IMR-90 (cell line): ENCODE measurements at regions not wholly inside any gene's neighbourhood (a gene's known extent, or its start where the extent isn't known, plus 50 kb on each side); places are given as distances from the start of the nearest gene placed in this dataset.

Experiments
- ATAC-seq: fragments of 200-7000 bp; cut with Tn5 transposase; 2 replicates; pipeline ENCODE4 v1.9.1; 2020; ENCODE audit warnings: low read depth, mild to moderate bottlenecking, moderate library complexity
- BruUV-seq: library from RNA; stranded (reverse); fragments of 400-500 nt; replicated peaks from 2 replicates; lab custom pipeline; 2021; lab: Mats Ljungman, UMichigan
- CTCF ChIA-PET: fragments of 300-600 bp; formaldehyde crosslinking; extraction: SDS; loops from one replicate; lab custom pipeline; 2021; ENCODE audit warnings: antibody characterized with exemption; lab: Yijun Ruan, JAX
- POLR2A ChIA-PET: fragments of 300-600 bp; sonication (Branson Sonifier 250); formaldehyde crosslinking; loops from one replicate; lab custom pipeline; 2022; ENCODE audit warnings: antibody characterized with exemption; ENCODE audit not compliant: unreplicated experiment; lab: Charles Lee
- DNase-seq: peaks from one replicate; pipeline ENCODE4 v3.0.0; 2013
- H2AFZ ChIP-seq: replicated peaks from 2 replicates; pipeline ENCODE3; 2013; ENCODE audit warnings: low read length, mild to moderate bottlenecking; ENCODE audit not compliant: poor library complexity
- H2AK5ac ChIP-seq: 2 replicates; pipeline ENCODE4 v1.6.1; 2013; ENCODE audit warnings: low read depth, low read length, inconsistent platforms
- H2AK9ac ChIP-seq: replicated peaks from 2 replicates; pipeline ENCODE3; 2013; ENCODE audit warnings: mild to moderate bottlenecking, low read depth, low read length, moderate library complexity; ENCODE audit not compliant: poor library complexity
- H2BK120ac ChIP-seq: 2 replicates; pipeline ENCODE4 v1.6.1; 2013; ENCODE audit warnings: low read depth, low read length, inconsistent platforms
- H2BK15ac ChIP-seq: 3 replicates; pipeline ENCODE4 v1.6.1; 2013; ENCODE audit warnings: low read depth, low read length, inconsistent platforms
- H2BK20ac ChIP-seq: 2 replicates; pipeline ENCODE4 v1.6.1; 2013; ENCODE audit warnings: low read depth, mild to moderate bottlenecking, inconsistent platforms, low read length, moderate library complexity
- H2BK5ac ChIP-seq: 2 replicates; pipeline ENCODE4 v1.6.1; 2013; ENCODE audit warnings: mild to moderate bottlenecking, low read depth, low read length, inconsistent platforms; ENCODE audit not compliant: poor library complexity, severe bottlenecking
- H3K14ac ChIP-seq: replicated peaks from 2 replicates; pipeline ENCODE4 v1.6.1; 2013; ENCODE audit warnings: low read depth, low read length, inconsistent platforms
- H3K18ac ChIP-seq: 2 replicates; pipeline ENCODE4 v1.6.1; 2013; ENCODE audit warnings: low read depth, low read length, control low read depth
- H3K23ac ChIP-seq: 2 replicates; pipeline ENCODE4 v1.6.1; 2013; ENCODE audit warnings: low read depth, low read length, inconsistent platforms
- H3K27ac ChIP-seq: 2 replicates; pipeline ENCODE4 v1.5.1; 2013; ENCODE audit warnings: mild to moderate bottlenecking, control low read depth, low read length; ENCODE audit not compliant: insufficient read depth
- H3K27me3 ChIP-seq: 2 replicates; pipeline ENCODE4 v1.6.1; 2013; ENCODE audit warnings: low read length; ENCODE audit not compliant: control insufficient read depth, insufficient read depth
- H3K36me3 ChIP-seq: 2 replicates; pipeline ENCODE4 v1.6.1; 2013; ENCODE audit warnings: low read length, mixed read lengths; ENCODE audit not compliant: control insufficient read depth, insufficient read depth
- H3K4ac ChIP-seq: 2 replicates; pipeline ENCODE4 v1.6.1; 2013; ENCODE audit warnings: low read depth, low read length, inconsistent platforms
- H3K4me1 ChIP-seq: 2 replicates; pipeline ENCODE4 v1.6.1; 2013; ENCODE audit warnings: low read length, mixed read lengths; ENCODE audit not compliant: control insufficient read depth, insufficient read depth
- H3K4me2 ChIP-seq: 2 replicates; pipeline ENCODE4 v1.6.1; 2013; ENCODE audit warnings: low read depth, mild to moderate bottlenecking, control low read depth, low read length, moderate library complexity
- H3K4me3 ChIP-seq: 2 replicates; pipeline ENCODE4 v1.5.1; 2013; ENCODE audit warnings: low read depth, mild to moderate bottlenecking, control low read depth, low read length, moderate library complexity; ENCODE audit not compliant: insufficient read depth
- H3K56ac ChIP-seq: 2 replicates; pipeline ENCODE4 v1.6.1; 2013; ENCODE audit warnings: low read length, inconsistent platforms; ENCODE audit not compliant: insufficient read depth; ENCODE audit errors: extremely low read depth
- H3K79me1 ChIP-seq, 2 experiments: 2 replicates each; pipeline ENCODE4 v1.6.1; 2013; ENCODE audit warnings: low read length in 2 of 2, inconsistent platforms in 1 of 2, low read depth in 1 of 2
- H3K9ac ChIP-seq: 2 replicates; pipeline ENCODE4 v1.6.1; 2013; ENCODE audit warnings: low read depth, low read length, control low read depth
- H3K9me1 ChIP-seq: 2 replicates; pipeline ENCODE4 v1.6.1; 2013; ENCODE audit warnings: low read length, inconsistent platforms; ENCODE audit not compliant: insufficient read depth
- H3K9me3 ChIP-seq: 2 replicates; pipeline ENCODE4 v1.6.1; 2013; ENCODE audit warnings: low read length; ENCODE audit not compliant: control insufficient read depth, insufficient read depth
- H4K20me1 ChIP-seq: 2 replicates; pipeline ENCODE4 v1.6.1; 2013; ENCODE audit warnings: low read length, inconsistent platforms; ENCODE audit not compliant: insufficient read depth
- H4K5ac ChIP-seq: 2 replicates; pipeline ENCODE4 v1.6.1; 2013; ENCODE audit warnings: mild to moderate bottlenecking, low read depth, low read length, control low read depth
- H4K8ac ChIP-seq, 2 experiments: 2 replicates each; pipeline ENCODE4 v1.6.1; 2013; ENCODE audit warnings: low read depth in 2 of 2, low read length in 2 of 2, control low read depth in 1 of 2, inconsistent platforms in 1 of 2
- H4K91ac ChIP-seq: 2 replicates; pipeline ENCODE4 v1.6.1; 2013; ENCODE audit warnings: low read depth, low read length, inconsistent platforms; ENCODE audit not compliant: insufficient read depth
- BHLHE40 ChIP-seq: fragments of 150-350 bp; IDR thresholded peaks from 2 replicates; pipeline ENCODE4 v1.6.1; 2016; ENCODE audit warnings: mild to moderate bottlenecking, low read depth, low read length
- CEBPB ChIP-seq: IDR thresholded peaks from 2 replicates; pipeline ENCODE4 v1.6.1; 2012; ENCODE audit warnings: low read depth, low read length, improper control_type of control experiment
- CHD1 ChIP-seq: IDR thresholded peaks from 2 replicates; pipeline ENCODE4 v1.6.1; 2012; ENCODE audit warnings: low read depth, low read length, improper control_type of control experiment
- CTCF ChIP-seq: conservative IDR thresholded peaks from 2 replicates; pipeline ENCODE4 v1.5.1; 2012; ENCODE audit warnings: mild to moderate bottlenecking, low read depth, low read length, improper control_type of control experiment
- ELK1 ChIP-seq: fragments of 150-350 bp; IDR thresholded peaks from 2 replicates; pipeline ENCODE4 v1.6.1; 2016; ENCODE audit warnings: low read depth, mild to moderate bottlenecking, low read length, moderate library complexity, borderline replicate concordance
- FOS ChIP-seq: fragments of 150-350 bp; IDR thresholded peaks from 2 replicates; pipeline ENCODE4 v1.6.1; 2016; ENCODE audit warnings: low read depth, low read length
- MAFK ChIP-seq: IDR thresholded peaks from 2 replicates; pipeline ENCODE4 v1.6.1; 2012; ENCODE audit warnings: low read depth, low read length, improper control_type of control experiment
- MAZ ChIP-seq: IDR thresholded peaks from 2 replicates; pipeline ENCODE4 v1.6.1; 2012; ENCODE audit warnings: low read depth, mild to moderate bottlenecking, low read length, improper control_type of control experiment, moderate library complexity, borderline replicate concordance
- MXI1 ChIP-seq: IDR thresholded peaks from 2 replicates; pipeline ENCODE4 v1.6.1; 2012; ENCODE audit warnings: low read depth, mild to moderate bottlenecking, low read length, moderate library complexity, borderline replicate concordance
- NFE2L2 ChIP-seq: fragments of 150-350 bp; IDR thresholded peaks from 2 replicates; pipeline ENCODE4 v1.6.1; 2016; ENCODE audit warnings: low read depth, mild to moderate bottlenecking, low read length
- POLR2A ChIP-seq: IDR thresholded peaks from 2 replicates; pipeline ENCODE4 v1.6.1; 2012; ENCODE audit warnings: mild to moderate bottlenecking, low read depth, low read length
- RAD21 ChIP-seq: IDR thresholded peaks from 2 replicates; pipeline ENCODE4 v1.6.1; 2012; ENCODE audit warnings: low read length, improper control_type of control experiment
- RCOR1 ChIP-seq: IDR thresholded peaks from 2 replicates; pipeline ENCODE4 v1.6.1; 2012; ENCODE audit warnings: mild to moderate bottlenecking, low read length, improper control_type of control experiment; ENCODE audit not compliant: insufficient replicate concordance
- RFX5 ChIP-seq: IDR thresholded peaks from 2 replicates; pipeline ENCODE4 v1.8.0; 2012; ENCODE audit warnings: low read depth, mild to moderate bottlenecking, low read length, moderate library complexity
- SMC3 ChIP-seq: fragments of 150-350 bp; IDR thresholded peaks from 2 replicates; pipeline ENCODE4 v1.6.1; 2016; ENCODE audit warnings: low read depth, mild to moderate bottlenecking, antibody characterized with exemption, low read length, moderate library complexity
- USF2 ChIP-seq: fragments of 150-350 bp; IDR thresholded peaks from 2 replicates; pipeline ENCODE4 v1.6.1; 2017; ENCODE audit warnings: mild to moderate bottlenecking, antibody characterized with exemption, low read length, low read depth
- dilution Hi-C: fragments of 300-500 bp; cut with HindIII; formaldehyde crosslinking; loops from one replicate; pipeline ENCODE4 v1.14.3; 2018; ENCODE audit warnings: low sequenced_read_pairs; ENCODE audit not compliant: unreplicated experiment
- in situ Hi-C: fragments of 300-500 bp; cut with MboI; formaldehyde crosslinking; loops from 3 replicates; pipeline ENCODE4 v1.14.3; 2019; ENCODE audit warnings: low sequenced_read_pairs, inconsistent platforms, mixed read lengths
- intact Hi-C: fragments of 100-400 bp; cut with micrococcal nuclease; formaldehyde crosslinking; loops from 2 replicates; pipeline ENCODE4 v1.10.0; 2022

- CTCF ChIA-PET, result no interaction called here
Observed at GRCh38 chr15:101583284-101583683, 68.9 kb downstream of the TM2D3 start.

More at GRCh38 chr15:101583284-101583683, 68.9 kb downstream of the TM2D3 start:
- Histone ChIP-seq H3K9ac (no peak overlapping the region), H3K23ac (no peak overlapping the region), H3K14ac (no peak overlapping the region), H3K9me1 (no peaks in the 10 kb centered on the region), H3K18ac (no peak overlapping the region), H2BK5ac (no peak overlapping the region), H3K79me1 (no peaks in the 10 kb centered on the region), H2AK9ac (no peak overlapping the region), H3K27ac (no peak overlapping the region), H3K4me3 (no peak overlapping the region), H2BK20ac (no peak overlapping the region), H2AK5ac (no peak overlapping the region), H4K8ac (no peak overlapping the region), H3K56ac (no peak overlapping the region), H3K4me1 (no peaks in the 10 kb centered on the region), H4K91ac (no peak overlapping the region), H4K5ac (no peak overlapping the region), H3K27me3 (no peaks in the 10 kb centered on the region), H4K20me1 (no peaks in the 10 kb centered on the region), H2BK15ac (no peak overlapping the region), H3K4ac (no peak overlapping the region), H3K9me3 (no peaks in the 10 kb centered on the region), H3K4me2 (no peak overlapping the region), H3K36me3 (no peaks in the 10 kb centered on the region), H2BK120ac (no peak overlapping the region), H2AFZ (no peak overlapping the region)
- DNase-seq, result no peak
- no TSS peak for BruUV-seq
- ATAC-seq, result no peak
- in situ Hi-C loops (no loop called here), intact Hi-C loops (no loop called here), dilution Hi-C loops (no loop called here)
- POLR2A ChIA-PET, result interaction anchor here (0.6 kb wide), 1 partner anchor 80 kb away, joined by 4 read pairs; no protein-coding TSS in a partner anchor
- TF ChIP-seq USF2 (no peak), SMC3 (no peak), FOS (no peak), NFE2L2 (no peak), POLR2A (no peak), RCOR1 (no peak), MAZ (no peak), ELK1 (no peak), RAD21 (no peak), BHLHE40 (no peak), CEBPB (no peak), CHD1 (no peak), CTCF (no peak), RFX5 (no peak), MXI1 (no peak), MAFK (no peak)
